IMR-90 (cell line): ENCODE measurements at regions not wholly inside any gene's neighbourhood (a gene's known extent, or its start where the extent isn't known, plus 50 kb on each side); places are given as distances from the start of the nearest gene placed in this dataset.

ENCODE experiments used
- ATAC-seq: fragments of 200-7000 bp; cut with Tn5 transposase; 2 replicates; pipeline ENCODE4 v1.9.1; 2020; ENCODE audit warnings: low read depth, mild to moderate bottlenecking, moderate library complexity
- BruUV-seq: library from RNA; stranded (reverse); fragments of 400-500 nt; replicated peaks from 2 replicates; lab custom pipeline; 2021; lab: Mats Ljungman, UMichigan
- CTCF ChIA-PET: fragments of 300-600 bp; formaldehyde crosslinking; extraction: SDS; loops from one replicate; lab custom pipeline; 2021; ENCODE audit warnings: antibody characterized with exemption; lab: Yijun Ruan, JAX
- POLR2A ChIA-PET: fragments of 300-600 bp; sonication (Branson Sonifier 250); formaldehyde crosslinking; loops from one replicate; lab custom pipeline; 2022; ENCODE audit warnings: antibody characterized with exemption; ENCODE audit not compliant: unreplicated experiment; lab: Charles Lee
- DNase-seq: peaks from one replicate; pipeline ENCODE4 v3.0.0; 2013
- H2AFZ ChIP-seq: replicated peaks from 2 replicates; pipeline ENCODE3; 2013; ENCODE audit warnings: low read length, mild to moderate bottlenecking; ENCODE audit not compliant: poor library complexity
- H2AK5ac ChIP-seq: 2 replicates; pipeline ENCODE4 v1.6.1; 2013; ENCODE audit warnings: low read depth, low read length, inconsistent platforms
- H2AK9ac ChIP-seq: replicated peaks from 2 replicates; pipeline ENCODE3; 2013; ENCODE audit warnings: mild to moderate bottlenecking, low read depth, low read length, moderate library complexity; ENCODE audit not compliant: poor library complexity
- H2BK120ac ChIP-seq: 2 replicates; pipeline ENCODE4 v1.6.1; 2013; ENCODE audit warnings: low read depth, low read length, inconsistent platforms
- H2BK15ac ChIP-seq: 3 replicates; pipeline ENCODE4 v1.6.1; 2013; ENCODE audit warnings: low read depth, low read length, inconsistent platforms
- H2BK20ac ChIP-seq: 2 replicates; pipeline ENCODE4 v1.6.1; 2013; ENCODE audit warnings: low read depth, mild to moderate bottlenecking, inconsistent platforms, low read length, moderate library complexity
- H2BK5ac ChIP-seq: 2 replicates; pipeline ENCODE4 v1.6.1; 2013; ENCODE audit warnings: mild to moderate bottlenecking, low read depth, low read length, inconsistent platforms; ENCODE audit not compliant: poor library complexity, severe bottlenecking
- H3K14ac ChIP-seq: replicated peaks from 2 replicates; pipeline ENCODE4 v1.6.1; 2013; ENCODE audit warnings: low read depth, low read length, inconsistent platforms
- H3K18ac ChIP-seq: 2 replicates; pipeline ENCODE4 v1.6.1; 2013; ENCODE audit warnings: low read depth, low read length, control low read depth
- H3K23ac ChIP-seq: 2 replicates; pipeline ENCODE4 v1.6.1; 2013; ENCODE audit warnings: low read depth, low read length, inconsistent platforms
- H3K27ac ChIP-seq: 2 replicates; pipeline ENCODE4 v1.5.1; 2013; ENCODE audit warnings: mild to moderate bottlenecking, control low read depth, low read length; ENCODE audit not compliant: insufficient read depth
- H3K27me3 ChIP-seq: 2 replicates; pipeline ENCODE4 v1.6.1; 2013; ENCODE audit warnings: low read length; ENCODE audit not compliant: control insufficient read depth, insufficient read depth
- H3K36me3 ChIP-seq: 2 replicates; pipeline ENCODE4 v1.6.1; 2013; ENCODE audit warnings: low read length, mixed read lengths; ENCODE audit not compliant: control insufficient read depth, insufficient read depth
- H3K4ac ChIP-seq: 2 replicates; pipeline ENCODE4 v1.6.1; 2013; ENCODE audit warnings: low read depth, low read length, inconsistent platforms
- H3K4me1 ChIP-seq: 2 replicates; pipeline ENCODE4 v1.6.1; 2013; ENCODE audit warnings: low read length, mixed read lengths; ENCODE audit not compliant: control insufficient read depth, insufficient read depth
- H3K4me2 ChIP-seq: 2 replicates; pipeline ENCODE4 v1.6.1; 2013; ENCODE audit warnings: low read depth, mild to moderate bottlenecking, control low read depth, low read length, moderate library complexity
- H3K4me3 ChIP-seq: 2 replicates; pipeline ENCODE4 v1.5.1; 2013; ENCODE audit warnings: low read depth, mild to moderate bottlenecking, control low read depth, low read length, moderate library complexity; ENCODE audit not compliant: insufficient read depth
- H3K56ac ChIP-seq: 2 replicates; pipeline ENCODE4 v1.6.1; 2013; ENCODE audit warnings: low read length, inconsistent platforms; ENCODE audit not compliant: insufficient read depth; ENCODE audit errors: extremely low read depth
- H3K79me1 ChIP-seq, 2 experiments: 2 replicates each; pipeline ENCODE4 v1.6.1; 2013; ENCODE audit warnings: low read length in 2 of 2, inconsistent platforms in 1 of 2, low read depth in 1 of 2
- H3K9ac ChIP-seq: 2 replicates; pipeline ENCODE4 v1.6.1; 2013; ENCODE audit warnings: low read depth, low read length, control low read depth
- H3K9me1 ChIP-seq: 2 replicates; pipeline ENCODE4 v1.6.1; 2013; ENCODE audit warnings: low read length, inconsistent platforms; ENCODE audit not compliant: insufficient read depth
- H3K9me3 ChIP-seq: 2 replicates; pipeline ENCODE4 v1.6.1; 2013; ENCODE audit warnings: low read length; ENCODE audit not compliant: control insufficient read depth, insufficient read depth
- H4K20me1 ChIP-seq: 2 replicates; pipeline ENCODE4 v1.6.1; 2013; ENCODE audit warnings: low read length, inconsistent platforms; ENCODE audit not compliant: insufficient read depth
- H4K5ac ChIP-seq: 2 replicates; pipeline ENCODE4 v1.6.1; 2013; ENCODE audit warnings: mild to moderate bottlenecking, low read depth, low read length, control low read depth
- H4K8ac ChIP-seq, 2 experiments: 2 replicates each; pipeline ENCODE4 v1.6.1; 2013; ENCODE audit warnings: low read depth in 2 of 2, low read length in 2 of 2, control low read depth in 1 of 2, inconsistent platforms in 1 of 2
- H4K91ac ChIP-seq: 2 replicates; pipeline ENCODE4 v1.6.1; 2013; ENCODE audit warnings: low read depth, low read length, inconsistent platforms; ENCODE audit not compliant: insufficient read depth
- ELK1 ChIP-seq: fragments of 150-350 bp; IDR thresholded peaks from 2 replicates; pipeline ENCODE4 v1.6.1; 2016; ENCODE audit warnings: low read depth, mild to moderate bottlenecking, low read length, moderate library complexity, borderline replicate concordance
- MXI1 ChIP-seq: IDR thresholded peaks from 2 replicates; pipeline ENCODE4 v1.6.1; 2012; ENCODE audit warnings: low read depth, mild to moderate bottlenecking, low read length, moderate library complexity, borderline replicate concordance
- NFE2L2 ChIP-seq: fragments of 150-350 bp; IDR thresholded peaks from 2 replicates; pipeline ENCODE4 v1.6.1; 2016; ENCODE audit warnings: low read depth, mild to moderate bottlenecking, low read length
- RCOR1 ChIP-seq: IDR thresholded peaks from 2 replicates; pipeline ENCODE4 v1.6.1; 2012; ENCODE audit warnings: mild to moderate bottlenecking, low read length, improper control_type of control experiment; ENCODE audit not compliant: insufficient replicate concordance
- USF2 ChIP-seq: fragments of 150-350 bp; IDR thresholded peaks from 2 replicates; pipeline ENCODE4 v1.6.1; 2017; ENCODE audit warnings: mild to moderate bottlenecking, antibody characterized with exemption, low read length, low read depth
- WGBS, 2 experiments: methylation state at CpG; one replicate each; pipeline versions ENCODE4 v1.1.5 to v1.1.7; 2013; ENCODE audit warnings: missing lambda C conversion rate in 2 of 2; ENCODE audit not compliant: insufficient read length in 1 of 2; ENCODE audit errors: extremely low coverage in 2 of 2; 5-methylcytosine and 5-hydroxymethylcytosine counted together
- dilution Hi-C: fragments of 300-500 bp; cut with HindIII; formaldehyde crosslinking; loops from one replicate; pipeline ENCODE4 v1.14.3; 2018; ENCODE audit warnings: low sequenced_read_pairs; ENCODE audit not compliant: unreplicated experiment
- in situ Hi-C: fragments of 300-500 bp; cut with MboI; formaldehyde crosslinking; loops from 3 replicates; pipeline ENCODE4 v1.14.3; 2019; ENCODE audit warnings: low sequenced_read_pairs, inconsistent platforms, mixed read lengths
- intact Hi-C: fragments of 100-400 bp; cut with micrococcal nuclease; formaldehyde crosslinking; loops from 2 replicates; pipeline ENCODE4 v1.10.0; 2022

- H2BK20ac ChIP-seq = no peak overlapping the region
- no peak overlapping the region for H3K27ac ChIP-seq
- no peak overlapping the region for H3K14ac ChIP-seq
- H3K36me3 ChIP-seq = no peaks in the 10 kb centered on the region
- H3K4ac ChIP-seq = no peak overlapping the region
- no peaks in the 10 kb centered on the region for H3K4me1 ChIP-seq
- no peaks in the 10 kb centered on the region for H3K27me3 ChIP-seq
- ChIA-PET POLR2A (no interaction called here), CTCF (interaction anchor here (1.3 kb wide), 1 partner anchor 8 kb away, joined by 3 read pairs; no protein-coding TSS in a partner anchor)
- H2AFZ ChIP-seq = no peak overlapping the region
- no TSS peak for BruUV-seq
- H3K56ac ChIP-seq = no peak overlapping the region
- H3K23ac ChIP-seq = no peak overlapping the region
- H2BK15ac ChIP-seq = no peak overlapping the region
- in situ Hi-C loops (no loop called here), intact Hi-C loops (no loop called here), dilution Hi-C loops (no loop called here)
- no peaks in the 10 kb centered on the region for H3K79me1 ChIP-seq
- TF ChIP-seq MXI1 = no peak
- no peak for TF ChIP-seq RCOR1
- no peak for TF ChIP-seq NFE2L2
- no peak for TF ChIP-seq USF2
- TF ChIP-seq ELK1 = no peak
- H3K4me3 ChIP-seq = no peak overlapping the region
- ATAC-seq (no peak), DNase-seq (no peak)
- WGBS, 2 experiments = 44% methylated on average over 3 of the region's 4 CpGs; no CpG with 5 or more reads in 1 of the 2 experiments
- H3K18ac ChIP-seq = no peak overlapping the region
- no peak overlapping the region for H3K4me2 ChIP-seq
- H4K91ac ChIP-seq = no peak overlapping the region
- no peak overlapping the region for H2BK120ac ChIP-seq
- H2AK5ac ChIP-seq = no peak overlapping the region
- H4K8ac ChIP-seq = no peak overlapping the region
- H3K9me3 ChIP-seq = no peaks in the 10 kb centered on the region
- H3K9me1 ChIP-seq = no peaks in the 10 kb centered on the region
- no peak overlapping the region for H2BK5ac ChIP-seq
- no peak overlapping the region for H3K9ac ChIP-seq
- H4K5ac ChIP-seq = no peak overlapping the region
- no peaks in the 10 kb centered on the region for H4K20me1 ChIP-seq
- H2AK9ac ChIP-seq = no peak overlapping the region
Measured at GRCh38 chr7:85392326-85392725, 205.5 kb upstream of the SEMA3D start.
